ENCODE measurements at regions not wholly inside any gene's neighbourhood (a gene's known extent, or its start where the extent isn't known, plus 50 kb on each side); places are given as distances from the start of the nearest gene placed in this dataset.

GRCh38 chr2:220434385-220434784, 807.0 kb downstream of the SLC4A3 start:
- no peaks in the 10 kb centered on the region for H3K36me3 ChIP-seq (replicated peaks in 1 of 2)
- intact Hi-C loops (cut with DNase I), result no loop called here
- H3K4me1 ChIP-seq (replicated peaks in 1 of 2), result no peaks in the 10 kb centered on the region
- no peak for TF ChIP-seq POLR2A (IDR thresholded peaks at IDR 0.05)
- TF ChIP-seq CTCF (IDR thresholded peaks at IDR 0.05), result no peak
- no peak overlapping the region for H3K4me3 ChIP-seq
- no peak overlapping the region for H3K27ac ChIP-seq
- no peak for DNase-seq
- no peaks in the 10 kb centered on the region for H3K9me3 ChIP-seq (replicated peaks in 1 of 3)
- WGBS, 4 donors, result 69 to 84% (median 80%) methylated on average over 2 of the region's 2 CpGs
- H3K27me3 ChIP-seq, result no peaks in the 10 kb centered on the region

- Histone ChIP-seq H3K27ac (no peak overlapping the region), H3K4me1 (replicated peaks in 1 of 2) (no peaks in the 10 kb centered on the region), H3K36me3 (replicated peaks in 1 of 2) (no peaks in the 10 kb centered on the region), H3K9me3 (replicated peaks in 1 of 3) (no peaks in the 10 kb centered on the region), H3K4me3 (no peak overlapping the region), H3K27me3 (no peaks in the 10 kb centered on the region)
- intact Hi-C loops (cut with DNase I), result no loop called here
- DNase-seq, result no peak
- no peak for TF ChIP-seq CTCF (IDR thresholded peaks at IDR 0.05)
- no peak for TF ChIP-seq POLR2A (IDR thresholded peaks at IDR 0.05)
- 55 to 68% (median 61%) methylated on average over 2 of the region's 2 CpGs for WGBS, 4 donors
Observed at GRCh38 chr2:220437938-220438337, 810.5 kb downstream of the SLC4A3 start.

GRCh38 chr2:220440731-220441130, 813.3 kb downstream of the SLC4A3 start:
- intact Hi-C loops (cut with DNase I), result no loop called here
- Histone ChIP-seq H3K36me3 (replicated peaks in 1 of 2) (no peaks in the 10 kb centered on the region), H3K9me3 (replicated peaks in 1 of 3) (no peaks in the 10 kb centered on the region), H3K27ac (no peak overlapping the region), H3K27me3 (no peaks in the 10 kb centered on the region), H3K4me3 (no peak overlapping the region), H3K4me1 (replicated peaks in 1 of 2) (no peaks in the 10 kb centered on the region)
- 78 to 89% (median 84%) methylated on average over 2 of the region's 2 CpGs for WGBS, 4 donors
- TF ChIP-seq CTCF (IDR thresholded peaks at IDR 0.05) (no peak), POLR2A (IDR thresholded peaks at IDR 0.05) (no peak)
- no peak for DNase-seq

DNA sequence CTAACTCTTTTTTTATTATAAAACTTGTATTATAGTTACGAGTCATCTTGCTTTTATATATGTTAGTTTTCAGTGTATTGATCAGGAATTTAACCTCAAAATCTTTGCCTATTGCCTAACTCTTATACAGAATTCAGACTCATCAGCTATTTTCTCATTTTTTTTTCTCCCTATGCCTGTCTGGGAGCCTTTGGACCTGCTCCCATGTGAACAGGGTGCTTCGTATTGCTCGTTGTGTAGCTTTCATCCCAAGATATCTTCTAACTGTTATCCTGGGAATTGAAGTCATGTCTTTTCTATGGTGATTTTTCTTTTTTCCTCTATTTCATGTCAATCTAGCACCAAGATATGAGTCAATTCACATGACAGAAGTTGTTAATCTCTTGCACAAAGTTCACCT, 814.0 kb downstream of the SLC4A3 start:
- no peak for TF ChIP-seq POLR2A (IDR thresholded peaks at IDR 0.05)
- TF ChIP-seq CTCF (IDR thresholded peaks at IDR 0.05), result no peak
- intact Hi-C loops (cut with DNase I), result no loop called here
- Histone ChIP-seq H3K4me1 (replicated peaks in 1 of 2) (no peaks in the 10 kb centered on the region), H3K4me3 (no peak overlapping the region), H3K36me3 (replicated peaks in 1 of 2) (no peaks in the 10 kb centered on the region), H3K9me3 (replicated peaks in 1 of 3) (no peaks in the 10 kb centered on the region), H3K27me3 (no peaks in the 10 kb centered on the region), H3K27ac (no peak overlapping the region)
- WGBS, 4 donors, result 74 to 84% (median 81%) methylated on average over 3 of the region's 3 CpGs
- DNase-seq, result no peak
